Esophagus squamous epithelium (tissue), 5 donors: ENCODE measurements at regions not wholly inside any gene's neighbourhood (a gene's known extent, or its start where the extent isn't known, plus 50 kb on each side); places are given as distances from the start of the nearest gene placed in this dataset.
A peak's percentile ranks its signal among the peaks of the same experiment; 100 is the strongest.

Experiments used
- DNase-seq: peaks from one replicate; lab custom pipeline; 2025; lab: John Stamatoyannopoulos, UW
- H3K27ac ChIP-seq, 4 donors: fragments of 200-600 bp; sonication (generic); one replicate each; pipeline ENCODE4 v1.5.1; 2016 to 2019; ENCODE audit warnings: mild to moderate bottlenecking in 1 of 4
- H3K27me3 ChIP-seq, 4 donors: fragments of 200-600 bp; sonication (generic); 1 replicate in 3 of 4; 2 replicates in 1 of 4; pipeline versions ENCODE4 v1.5.1 to v1.6.0; 2017 to 2021; ENCODE audit warnings: antibody characterized with exemption in 1 of 4
- H3K36me3 ChIP-seq, 3 donors: fragments of 200-600 bp; sonication (generic); one replicate each; pipeline ENCODE4 v1.5.1; 2016 to 2019
- H3K4me1 ChIP-seq, 3 donors: fragments of 200-600 bp; sonication (generic); one replicate each; pipeline ENCODE4 v1.5.1; 2017 to 2019
- H3K4me3 ChIP-seq, 4 donors: fragments of 200-600 bp; sonication (generic); 1 replicate in 3 of 4; 2 replicates in 1 of 4; pipeline ENCODE4 v1.5.1; 2016 to 2019; ENCODE audit warnings: mild to moderate bottlenecking in 2 of 4, moderate library complexity in 1 of 4
- H3K9me3 ChIP-seq, 3 donors: fragments of 200-600 bp; sonication (generic); one replicate each; pipeline ENCODE4 v1.5.1; 2016 to 2019
- CTCF ChIP-seq, 6 experiments: fragments of 450-650 bp in 4 of 6; fragments of 200-600 bp in 2 of 6; sonication (generic) in 2 of 6; IDR thresholded peaks; one replicate each; pipeline ENCODE4 v1.5.1; 2016 to 2019; ENCODE audit warnings: antibody characterized with exemption in 6 of 6, mild to moderate bottlenecking in 4 of 6, moderate library complexity in 4 of 6
- POLR2A ChIP-seq, 4 donors: fragments of 450-650 bp; IDR thresholded peaks; one replicate each; pipeline ENCODE4 v1.6.1; 2017; ENCODE audit warnings: antibody characterized with exemption in 4 of 4, mild to moderate bottlenecking in 4 of 4, moderate library complexity in 3 of 4
- WGBS, 2 donors: methylation state at CpG; one replicate each; pipeline ENCODE4 v1.1.5; 2018; 5-methylcytosine and 5-hydroxymethylcytosine counted together
- intact Hi-C: fragments of 100-400 bp; cut with DNase I; formaldehyde crosslinking; loops from one replicate; pipeline ENCODE4 v1.15.0; 2022
- donor health status: DM: yes; HTN: yes; CAD: no.

- H3K4me1 ChIP-seq = peaks cover 4 to 38% (median 6%) of the 10 kb centered on the region in 3 donors
- no peak for DNase-seq
- peak overlapping the region; percentile 61 to 78 (median 68) for H3K27ac ChIP-seq
These were observed 292.7 kb downstream of the BCL11A start for GRCh38 chr2:60260639-60261296.

GRCh38 chr2:60259781-60260180 is 293.7 kb downstream of the BCL11A start:
- no peaks in the 10 kb centered on the region for H3K36me3 ChIP-seq
- no peak for DNase-seq
- peak overlapping the region in 1 of 4 donors; percentile 78 for H3K27ac ChIP-seq
- no peaks in the 10 kb centered on the region for H3K9me3 ChIP-seq
- intact Hi-C loops = no loop called here
- no peak overlapping the region for H3K4me3 ChIP-seq
- peaks cover 4 to 38% (median 6%) of the 10 kb centered on the region in 3 donors for H3K4me1 ChIP-seq
- 80 to 95% methylated on average over 1 of the region's 1 CpG for WGBS, 2 donors
- H3K27me3 ChIP-seq = no peaks in the 10 kb centered on the region
- TF ChIP-seq CTCF (IDR thresholded peaks at IDR 0.05) (no peak), POLR2A (IDR thresholded peaks at IDR 0.05) (no peak)

More at GRCh38 chr2:60260639-60261296, 292.7 kb downstream of the BCL11A start:
- WGBS, 2 donors = 25 to 45% methylated on average over 11 to 13 of the region's 13 CpGs
- intact Hi-C loops = no loop called here
- H3K9me3 ChIP-seq = no peaks in the 10 kb centered on the region
- TF ChIP-seq CTCF (IDR thresholded peaks at IDR 0.05) (no peak), POLR2A (IDR thresholded peaks at IDR 0.05) (no peak)
- no peaks in the 10 kb centered on the region for H3K27me3 ChIP-seq
- no peaks in the 10 kb centered on the region for H3K36me3 ChIP-seq
- H3K4me3 ChIP-seq = no peak overlapping the region

GRCh38 chr2:60252581-60253150 is 300.8 kb downstream of the BCL11A start:
- DNase-seq = no peak
- TF ChIP-seq CTCF (IDR thresholded peaks at IDR 0.05) (no peak), POLR2A (IDR thresholded peaks at IDR 0.05) (no peak)
- H3K36me3 ChIP-seq = no peaks in the 10 kb centered on the region
- intact Hi-C loops = no loop called here
- no peaks in the 10 kb centered on the region for H3K9me3 ChIP-seq
- no peaks in the 10 kb centered on the region for H3K27me3 ChIP-seq
- 48 to 64% methylated on average over 5 to 6 of the region's 6 CpGs for WGBS, 2 donors
- H3K4me3 ChIP-seq = no peak overlapping the region
- H3K4me1 ChIP-seq = no peaks in the 10 kb centered on the region
- H3K27ac ChIP-seq = no peak overlapping the region

- Histone ChIP-seq H3K4me1 (no peaks in the 10 kb centered on the region), H3K4me3 (no peak overlapping the region), H3K27me3 (no peaks in the 10 kb centered on the region), H3K9me3 (no peaks in the 10 kb centered on the region), H3K27ac (no peak overlapping the region), H3K36me3 (no peaks in the 10 kb centered on the region)
- TF ChIP-seq CTCF (IDR thresholded peaks at IDR 0.05) (no peak), POLR2A (IDR thresholded peaks at IDR 0.05) (no peak)
- no peak for DNase-seq
- intact Hi-C loops = no loop called here
These were observed 302.2 kb downstream of the BCL11A start for GRCh38 chr2:60251247-60251646.

GRCh38 chr2:60249879-60250278 is 303.6 kb downstream of the BCL11A start:
- 90 to 93% methylated on average over 5 of the region's 5 CpGs for WGBS, 2 donors
- no peaks in the 10 kb centered on the region for H3K36me3 ChIP-seq
- no peaks in the 10 kb centered on the region for H3K4me1 ChIP-seq
- no peaks in the 10 kb centered on the region for H3K27me3 ChIP-seq
- DNase-seq = no peak
- H3K27ac ChIP-seq = no peak overlapping the region
- H3K9me3 ChIP-seq = no peaks in the 10 kb centered on the region
- TF ChIP-seq CTCF (IDR thresholded peaks at IDR 0.05) (no peak), POLR2A (IDR thresholded peaks at IDR 0.05) (no peak)
- H3K4me3 ChIP-seq = no peak overlapping the region
- intact Hi-C loops = no loop called here
